Activated T-helper 9 cell treated with anti-CD3 and anti-CD28 coated beads, Interleukin-2, amount 50 U/mL, for 16 hours (primary cell): ENCODE measurements at regions not wholly inside any gene's neighbourhood (a gene's known extent, or its start where the extent isn't known, plus 50 kb on each side); places are given as distances from the start of the nearest gene placed in this dataset.

Experiments
- DNase-seq: peaks from one replicate; pipeline ENCODE4 v3.0.0-alpha.2; 2020; ENCODE audit warnings: low read depth

- no peak for DNase-seq
These were observed 352.2 kb downstream of the IDS start for GRCh38 chrX:149152941-149153340.

GRCh38 chrX:149151805-149152757 is 353.0 kb downstream of the IDS start:
- DNase-seq = no peak

- no peak for DNase-seq
These were observed 359.2 kb downstream of the IDS start for GRCh38 chrX:149145845-149146285.

- DNase-seq = no peak
These were observed 373.3 kb downstream of the IDS start for GRCh38 chrX:149131774-149132173.

- no peak for DNase-seq
These were observed 375.3 kb downstream of the IDS start for GRCh38 chrX:149129767-149130166.

GRCh38 chrX:149124526-149125108 is 380.5 kb downstream of the IDS start:
- DNase-seq = no peak

GRCh38 chrX:149121206-149121920 is 383.7 kb downstream of the IDS start:
- DNase-seq = no peak

- DNase-seq = no peak
These were observed 384.6 kb downstream of the IDS start for GRCh38 chrX:149120459-149120858.

GRCh38 chrX:149114874-149115273 is 390.2 kb downstream of the IDS start:
- DNase-seq = no peak

GRCh38 chrX:149114001-149114400 is 391.1 kb downstream of the IDS start:
- DNase-seq = no peak

GRCh38 chrX:149097786-149098185 is 407.3 kb downstream of the IDS start:
- no peak for DNase-seq

- no peak for DNase-seq
These were observed 412.9 kb downstream of the IDS start for GRCh38 chrX:149092179-149092578.

GRCh38 chrX:149079805-149080406 is 425.2 kb downstream of the IDS start:
- no peak for DNase-seq

- no peak for DNase-seq
These were observed 430.7 kb downstream of the IDS start for GRCh38 chrX:149074398-149074797.

- no peak for DNase-seq
These were observed 431.6 kb downstream of the IDS start for GRCh38 chrX:149073479-149073878.

- DNase-seq = no peak
These were observed 435.2 kb downstream of the IDS start for GRCh38 chrX:149069899-149070298.

GRCh38 chrX:149060921-149061320 is 444.2 kb downstream of the IDS start:
- no peak for DNase-seq
